ENCODE measurements at regions not wholly inside any gene's neighbourhood (a gene's known extent, or its start where the extent isn't known, plus 50 kb on each side); places are given as distances from the start of the nearest gene placed in this dataset.
"Not testable (repeated sequence)": the region's sequence is repeated elsewhere in the genome, so short reads cannot be mapped to it uniquely, and the experiment has no call there.

GRCh38 chr4:79559398-79559797, 151.4 kb upstream of the GK2 start:
- TF ChIP-seq POLR2A, CTCF (IDR thresholded peaks at IDR 0.05): not testable (repeated sequence)

All from tibial nerve (tissue), 3 donors.